Glutamatergic neuron (in vitro differentiated cells): ENCODE measurements at regions not wholly inside any gene's neighbourhood (a gene's known extent, or its start where the extent isn't known, plus 50 kb on each side); places are given as distances from the start of the nearest gene placed in this dataset.

Experiments
- DNase-seq: peaks from one replicate; pipeline ENCODE4 v3.0.0; 2022
- H3K27ac Mint-ChIP-seq: one replicate; pipeline ENCODE4 v1.8.0; 2020; ENCODE audit warnings: mild to moderate bottlenecking, mixed read lengths, inconsistent platforms; ENCODE audit not compliant: unreplicated experiment
- H3K27me3 Mint-ChIP-seq: one replicate; pipeline ENCODE4 v1.8.0; 2020; ENCODE audit warnings: mild to moderate bottlenecking, moderate library complexity, mixed read lengths, inconsistent platforms; ENCODE audit not compliant: unreplicated experiment
- H3K36me3 Mint-ChIP-seq: one replicate; pipeline ENCODE4 v1.8.0; 2020; ENCODE audit warnings: mild to moderate bottlenecking, mixed read lengths, inconsistent platforms; ENCODE audit not compliant: unreplicated experiment
- H3K4me1 Mint-ChIP-seq: one replicate; pipeline ENCODE4 v1.8.0; 2020; ENCODE audit warnings: mild to moderate bottlenecking, low read depth, mixed read lengths, inconsistent platforms; ENCODE audit not compliant: unreplicated experiment
- H3K4me3 Mint-ChIP-seq: one replicate; pipeline ENCODE4 v1.8.0; 2020; ENCODE audit warnings: mild to moderate bottlenecking, mixed read lengths, inconsistent platforms; ENCODE audit not compliant: unreplicated experiment
- H3K9me3 Mint-ChIP-seq: one replicate; pipeline ENCODE4 v1.8.0; 2020; ENCODE audit warnings: mild to moderate bottlenecking, moderate library complexity, mixed read lengths, inconsistent platforms; ENCODE audit not compliant: unreplicated experiment
- TF ChIP-seq, protein P1 (sequence below): fragments of 200-600 bp; sonication (generic); IDR thresholded peaks from one replicate; pipeline ENCODE4 v1.5.0; 2021; ENCODE audit not compliant: partially characterized antibody, unreplicated experiment

DNA sequence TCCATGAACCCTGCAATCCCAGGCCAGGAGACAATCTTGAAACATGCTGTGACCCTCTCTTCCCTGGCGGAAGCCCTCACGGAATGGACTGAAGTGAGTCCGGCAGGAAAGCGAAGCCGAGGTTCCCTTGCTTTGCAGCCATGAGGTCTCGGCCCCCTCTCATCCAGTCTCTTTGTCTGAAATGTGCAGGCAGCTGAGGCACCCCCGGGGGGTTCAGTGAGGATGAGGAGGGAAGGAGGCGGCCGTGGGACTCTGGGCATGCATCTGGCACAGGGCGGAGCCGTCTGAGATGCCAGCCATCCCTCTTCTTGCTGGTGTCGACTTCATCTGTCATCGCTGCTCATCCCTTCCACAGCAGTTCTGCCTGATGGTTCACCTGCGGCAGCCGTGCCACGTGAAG lies 1485.7 kb downstream of the BRD1 start:
- peaks cover 6% of the 10 kb centered on the region for H3K4me1 Mint-ChIP-seq
- H3K36me3 Mint-ChIP-seq, result no peaks in the 10 kb centered on the region
- TF ChIP-seq, protein P1, sequence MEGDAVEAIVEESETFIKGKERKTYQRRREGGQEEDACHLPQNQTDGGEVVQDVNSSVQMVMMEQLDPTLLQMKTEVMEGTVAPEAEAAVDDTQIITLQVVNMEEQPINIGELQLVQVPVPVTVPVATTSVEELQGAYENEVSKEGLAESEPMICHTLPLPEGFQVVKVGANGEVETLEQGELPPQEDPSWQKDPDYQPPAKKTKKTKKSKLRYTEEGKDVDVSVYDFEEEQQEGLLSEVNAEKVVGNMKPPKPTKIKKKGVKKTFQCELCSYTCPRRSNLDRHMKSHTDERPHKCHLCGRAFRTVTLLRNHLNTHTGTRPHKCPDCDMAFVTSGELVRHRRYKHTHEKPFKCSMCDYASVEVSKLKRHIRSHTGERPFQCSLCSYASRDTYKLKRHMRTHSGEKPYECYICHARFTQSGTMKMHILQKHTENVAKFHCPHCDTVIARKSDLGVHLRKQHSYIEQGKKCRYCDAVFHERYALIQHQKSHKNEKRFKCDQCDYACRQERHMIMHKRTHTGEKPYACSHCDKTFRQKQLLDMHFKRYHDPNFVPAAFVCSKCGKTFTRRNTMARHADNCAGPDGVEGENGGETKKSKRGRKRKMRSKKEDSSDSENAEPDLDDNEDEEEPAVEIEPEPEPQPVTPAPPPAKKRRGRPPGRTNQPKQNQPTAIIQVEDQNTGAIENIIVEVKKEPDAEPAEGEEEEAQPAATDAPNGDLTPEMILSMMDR, result no peak
- peaks cover 21% of the 10 kb centered on the region for H3K9me3 Mint-ChIP-seq
- peaks cover 20% of the 10 kb centered on the region for H3K27me3 Mint-ChIP-seq
- H3K4me3 Mint-ChIP-seq, result peak overlapping the region; percentile 71
- no peak overlapping the region for H3K27ac Mint-ChIP-seq
- no peak for DNase-seq

DNA sequence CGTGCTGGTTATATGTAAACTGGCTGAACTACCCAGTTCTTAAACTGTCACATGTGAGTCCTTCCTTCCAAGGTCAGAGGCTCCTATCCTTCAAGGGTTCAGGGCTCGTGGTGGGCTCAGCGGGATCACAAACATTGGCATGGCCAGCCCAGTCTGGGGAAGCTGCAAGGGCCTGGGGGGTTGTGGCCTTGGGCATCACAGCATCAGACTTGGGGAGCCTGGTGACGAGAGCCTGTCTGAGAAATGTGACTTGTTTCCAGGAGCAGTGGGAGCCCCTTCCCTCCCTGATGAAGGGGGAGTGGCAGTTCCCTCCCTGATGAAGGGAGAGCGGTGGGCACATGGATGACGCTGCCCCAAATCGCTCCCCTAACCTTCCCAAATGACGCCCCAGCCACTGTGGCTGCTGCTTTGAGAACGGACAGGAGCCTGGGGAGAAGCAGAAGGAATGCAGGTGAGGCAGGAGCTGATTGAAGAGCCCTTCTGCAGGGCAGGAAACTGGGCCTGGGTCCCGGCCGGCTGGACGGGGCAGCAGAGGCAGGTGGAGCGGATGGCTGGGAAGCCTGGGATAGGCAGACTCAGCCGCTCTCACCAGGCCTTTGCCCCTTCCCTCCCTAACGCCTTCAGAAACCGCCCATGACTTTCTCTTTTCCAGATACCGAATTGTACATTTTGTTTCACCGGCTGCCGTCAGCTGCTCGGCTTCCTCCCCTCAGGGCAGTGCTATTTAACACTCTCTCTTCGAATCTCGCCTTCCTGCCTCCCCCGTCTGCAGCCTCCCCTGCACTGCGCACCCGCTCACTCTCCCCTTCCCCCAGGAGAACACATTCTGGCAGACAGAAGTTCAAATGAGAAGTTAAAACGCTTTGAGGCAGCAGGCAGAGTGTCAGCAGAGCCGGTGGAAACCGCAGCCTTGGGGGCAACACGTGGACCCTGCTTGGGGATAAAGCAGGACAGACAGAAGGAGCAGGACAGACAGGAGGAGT lies 1486.7 kb downstream of the BRD1 start:
- H3K4me3 Mint-ChIP-seq, result peak overlapping the region; percentile 71
- H3K36me3 Mint-ChIP-seq, result no peaks in the 10 kb centered on the region
- TF ChIP-seq, protein P1, result no peak
- H3K27me3 Mint-ChIP-seq, result peaks cover 20% of the 10 kb centered on the region
- H3K27ac Mint-ChIP-seq, result peak overlapping the region; percentile 77
- peaks cover 21% of the 10 kb centered on the region for H3K9me3 Mint-ChIP-seq
- DNase-seq, result no peak
- peaks cover 6% of the 10 kb centered on the region for H3K4me1 Mint-ChIP-seq

DNA sequence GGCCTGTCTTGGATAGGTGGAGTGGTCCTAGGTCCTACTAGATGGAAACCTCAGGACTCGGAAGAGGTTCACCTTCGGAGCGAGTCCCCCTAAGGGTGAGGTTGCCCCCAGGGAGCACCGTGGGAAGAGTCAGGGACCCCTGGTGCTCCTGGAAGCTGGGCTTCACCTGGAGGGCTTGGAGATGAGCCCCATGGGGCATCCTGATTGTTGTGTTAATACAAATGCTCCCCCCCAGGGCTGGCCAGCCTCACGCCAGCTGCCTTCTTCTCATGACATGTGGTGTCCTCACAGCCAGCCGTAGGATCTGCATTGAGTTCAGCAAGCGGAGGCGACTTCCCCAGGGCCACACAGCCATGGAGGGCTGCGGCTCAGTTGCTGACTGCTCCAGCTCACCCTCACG lies 1487.5 kb downstream of the BRD1 start:
- peaks cover 20% of the 10 kb centered on the region for H3K27me3 Mint-ChIP-seq
- H3K36me3 Mint-ChIP-seq, result no peaks in the 10 kb centered on the region
- DNase-seq, result no peak
- H3K27ac Mint-ChIP-seq, result no peak overlapping the region
- peaks cover 6% of the 10 kb centered on the region for H3K4me1 Mint-ChIP-seq
- peaks cover 24% of the 10 kb centered on the region for H3K9me3 Mint-ChIP-seq
- TF ChIP-seq, protein P1, result no peak
- H3K4me3 Mint-ChIP-seq, result no peak overlapping the region

DNA sequence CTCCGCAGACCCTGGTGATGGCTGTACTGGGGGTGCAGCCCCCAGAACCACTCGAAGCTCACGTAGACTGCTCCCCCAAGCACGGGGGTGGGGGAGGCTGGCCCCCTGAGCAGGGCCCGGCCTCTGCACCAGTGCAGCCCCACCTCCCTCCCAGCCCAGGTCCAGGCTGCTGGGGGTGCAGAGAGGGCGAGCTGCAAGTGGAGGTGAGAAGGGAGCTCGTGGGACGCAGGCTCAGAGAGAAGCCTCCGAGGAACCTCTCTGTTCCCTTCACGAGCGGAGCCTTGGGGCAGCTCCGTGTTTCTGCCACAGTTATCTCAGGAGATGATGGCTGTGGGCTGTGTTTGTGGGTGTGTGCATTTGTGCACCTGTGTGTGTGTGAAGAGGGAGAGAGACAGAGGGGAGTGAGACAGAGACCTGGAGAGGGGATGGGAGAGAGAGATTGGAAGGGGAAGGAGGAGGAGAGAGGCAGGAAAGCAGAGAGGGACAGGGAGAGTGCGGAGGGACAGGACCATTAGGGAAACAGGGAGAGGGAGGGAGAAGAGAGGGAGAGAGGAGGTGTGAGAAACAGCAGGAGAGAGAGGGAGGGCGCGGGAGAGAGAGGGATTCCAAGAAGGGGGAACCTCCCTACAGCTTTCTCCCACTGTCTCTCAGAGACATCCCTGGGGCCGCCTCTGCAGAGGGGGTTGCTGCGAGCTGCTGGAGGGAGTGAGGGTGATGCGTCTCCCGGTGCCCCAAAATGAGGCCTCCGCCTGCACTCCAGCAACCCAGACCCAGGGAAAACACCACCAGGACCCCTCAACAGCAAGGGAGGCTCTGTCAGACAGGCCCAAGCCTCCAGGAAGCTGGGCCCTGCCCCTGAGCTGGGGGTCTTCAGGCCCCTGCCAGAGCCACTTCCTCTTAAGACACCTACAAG lies 1488.6 kb downstream of the BRD1 start:
- Mint-ChIP-seq H3K4me3 (no peak overlapping the region), H3K4me1 (peaks cover 6% of the 10 kb centered on the region), H3K27me3 (peaks cover 20% of the 10 kb centered on the region), H3K9me3 (peaks cover 22% of the 10 kb centered on the region), H3K27ac (no peak overlapping the region), H3K36me3 (no peaks in the 10 kb centered on the region)
- DNase-seq, result no peak
- TF ChIP-seq, protein P1, result no peak
